GM21576 (cell line): ENCODE measurements at regions not wholly inside any gene's neighbourhood (a gene's known extent, or its start where the extent isn't known, plus 50 kb on each side); places are given as distances from the start of the nearest gene placed in this dataset.
"Not testable (repeated sequence)": the region's sequence is repeated elsewhere in the genome, so short reads cannot be mapped to it uniquely, and the experiment has no call there.

Experiments
- ATAC-seq: cut with Tn5 transposase; IDR thresholded peaks from one replicate; pipeline ENCODE4 v1.9.1; 2021; ENCODE audit warnings: mild to moderate bottlenecking, moderate library complexity; ENCODE audit not compliant: unreplicated experiment

GRCh38 chr13:50225193-50226155 is 210.2 kb downstream of the KCNRG start:
- ATAC-seq: no peak

DNA sequence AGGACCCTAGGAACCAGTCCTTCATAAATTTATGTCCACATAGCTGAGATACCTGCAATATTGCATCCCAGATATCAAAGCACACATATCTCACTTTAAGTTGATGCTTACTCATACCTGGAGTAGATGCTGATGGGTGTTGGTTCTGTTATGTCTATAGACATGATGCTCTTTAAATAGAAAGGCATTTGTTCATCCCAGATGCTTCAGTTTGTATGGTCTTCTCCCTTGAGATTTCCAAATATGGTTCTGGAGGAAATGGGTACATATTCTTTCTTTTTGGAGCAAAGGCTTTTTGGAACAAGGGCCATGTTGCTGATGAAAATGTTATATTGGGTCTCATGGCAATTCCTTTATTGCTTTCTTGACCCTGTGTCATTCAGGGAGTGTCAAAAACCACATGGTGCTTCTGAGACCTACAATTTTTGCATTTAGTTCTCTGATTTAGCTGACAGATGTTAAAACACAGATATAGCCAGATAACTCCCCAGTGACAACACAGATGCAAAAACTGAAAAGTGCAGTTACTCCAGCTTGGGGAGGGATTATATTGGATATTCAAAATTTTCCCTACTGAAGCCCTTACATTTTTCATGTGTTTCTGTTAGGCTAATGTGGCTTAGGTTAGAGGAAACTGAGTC is 211.4 kb downstream of the KCNRG start:
- ATAC-seq: peak; percentile 51

GRCh38 chr13:50227361-50227760 is 212.1 kb downstream of the KCNRG start:
- no peak for ATAC-seq

GRCh38 chr13:50228527-50228926 is 213.3 kb downstream of the KCNRG start:
- no peak for ATAC-seq

- no peak for ATAC-seq
Observed at GRCh38 chr13:50229960-50230661, 214.9 kb downstream of the KCNRG start.

DNA sequence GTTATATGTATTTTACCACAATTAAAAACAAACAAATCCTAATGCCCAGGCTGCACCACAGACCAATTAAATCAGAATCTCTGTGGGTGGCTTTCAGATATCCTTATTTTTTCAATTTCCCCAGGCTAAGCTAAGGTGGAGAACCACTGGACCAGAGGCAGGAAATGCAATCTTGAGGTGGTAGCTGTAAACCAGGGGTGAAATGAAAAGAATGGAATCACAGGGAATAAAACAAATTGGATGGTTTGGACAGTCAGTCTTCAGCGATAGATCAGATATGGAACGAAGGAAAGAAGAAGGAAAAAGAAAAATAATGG is 215.4 kb downstream of the KCNRG start:
- no peak for ATAC-seq

- ATAC-seq: not testable (repeated sequence)
Observed at GRCh38 chr13:50233574-50233973, 218.3 kb downstream of the KCNRG start.

GRCh38 chr13:50235604-50236342 is 220.5 kb downstream of the KCNRG start:
- ATAC-seq: no peak

DNA sequence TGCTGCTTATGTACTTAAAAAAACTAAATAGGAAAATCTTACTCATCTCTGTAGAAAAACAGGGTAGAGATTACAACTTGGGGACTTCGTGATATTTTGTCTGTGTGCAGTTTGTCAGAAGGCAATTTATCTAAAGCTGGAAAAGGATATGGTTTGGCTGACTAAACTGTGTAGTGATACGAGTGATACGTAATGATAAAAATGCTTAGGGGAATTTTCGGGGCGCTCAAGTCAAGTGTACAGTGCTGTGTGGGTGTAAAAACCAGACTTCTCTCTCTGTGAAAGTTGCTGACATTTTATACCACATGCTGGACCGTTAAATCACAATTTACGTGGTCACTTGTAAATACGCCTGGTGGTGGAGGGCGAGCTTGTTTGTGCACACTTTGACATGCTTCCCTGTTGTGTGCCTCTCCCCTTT is 221.7 kb downstream of the KCNRG start:
- ATAC-seq: peak; percentile 96

- ATAC-seq: no peak
Observed at GRCh38 chr13:50238922-50239321, 223.7 kb downstream of the KCNRG start.

DNA sequence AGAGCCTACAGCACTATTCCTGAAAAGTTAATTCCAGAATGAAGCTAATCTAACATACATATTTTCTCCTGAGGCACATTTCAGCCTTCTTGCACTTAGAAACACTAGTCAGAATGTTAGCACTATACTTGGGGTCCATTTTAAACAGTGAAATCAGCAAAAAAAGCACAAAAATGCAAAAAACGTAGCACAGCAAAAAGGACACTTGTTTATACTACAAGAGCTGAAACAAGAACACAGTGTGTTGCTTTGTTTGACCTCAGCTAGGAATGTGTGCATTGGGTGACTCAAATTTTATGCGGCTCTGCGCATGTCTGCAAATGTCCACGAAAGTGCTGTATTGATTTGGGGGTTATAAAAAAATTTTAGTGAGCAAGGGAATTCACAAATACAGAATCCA is 226.2 kb downstream of the KCNRG start:
- ATAC-seq: no peak

DNA sequence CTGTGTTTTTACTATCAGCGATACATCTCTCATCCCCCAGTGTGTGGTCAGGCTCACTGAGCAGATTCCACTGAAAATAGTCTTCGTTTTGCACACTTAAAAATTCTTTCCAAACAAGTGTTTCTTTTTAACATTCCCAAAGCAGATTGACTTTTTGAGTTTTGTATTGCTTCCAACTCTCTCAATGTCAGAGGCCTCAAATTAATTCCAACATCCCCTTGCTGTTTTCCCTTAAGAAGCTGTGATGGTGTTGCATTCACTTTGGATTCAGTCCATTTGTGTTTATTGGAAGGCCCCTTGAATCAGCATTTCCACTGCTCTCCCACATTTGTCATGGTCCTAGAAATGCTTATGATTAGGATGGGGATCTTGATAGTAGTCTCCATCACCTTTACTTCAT is 228.7 kb downstream of the KCNRG start:
- ATAC-seq: no peak

DNA sequence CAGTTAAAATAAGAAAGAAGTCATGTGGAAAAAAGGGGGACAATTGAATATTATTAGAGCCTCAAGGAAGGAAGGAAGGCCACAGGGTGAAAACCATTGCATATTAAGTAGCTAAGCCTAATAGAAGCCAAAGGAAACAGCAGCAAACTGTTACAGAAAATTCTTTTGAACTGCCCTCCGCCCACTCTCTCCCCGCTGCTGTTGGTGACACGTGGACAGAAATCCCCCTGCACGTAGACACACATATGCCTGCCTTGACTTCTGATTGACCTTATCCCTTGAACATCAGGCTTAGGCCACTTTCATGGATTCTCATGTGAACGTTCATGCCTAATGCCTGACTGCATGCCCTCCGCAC is 229.1 kb downstream of the KCNRG start:
- ATAC-seq: no peak

- ATAC-seq: peak; percentile 90
Observed at GRCh38 chr13:50244713-50245574, 229.7 kb downstream of the KCNRG start.

- no peak for ATAC-seq
Observed at GRCh38 chr13:50247223-50247622, 232.0 kb downstream of the KCNRG start.

DNA sequence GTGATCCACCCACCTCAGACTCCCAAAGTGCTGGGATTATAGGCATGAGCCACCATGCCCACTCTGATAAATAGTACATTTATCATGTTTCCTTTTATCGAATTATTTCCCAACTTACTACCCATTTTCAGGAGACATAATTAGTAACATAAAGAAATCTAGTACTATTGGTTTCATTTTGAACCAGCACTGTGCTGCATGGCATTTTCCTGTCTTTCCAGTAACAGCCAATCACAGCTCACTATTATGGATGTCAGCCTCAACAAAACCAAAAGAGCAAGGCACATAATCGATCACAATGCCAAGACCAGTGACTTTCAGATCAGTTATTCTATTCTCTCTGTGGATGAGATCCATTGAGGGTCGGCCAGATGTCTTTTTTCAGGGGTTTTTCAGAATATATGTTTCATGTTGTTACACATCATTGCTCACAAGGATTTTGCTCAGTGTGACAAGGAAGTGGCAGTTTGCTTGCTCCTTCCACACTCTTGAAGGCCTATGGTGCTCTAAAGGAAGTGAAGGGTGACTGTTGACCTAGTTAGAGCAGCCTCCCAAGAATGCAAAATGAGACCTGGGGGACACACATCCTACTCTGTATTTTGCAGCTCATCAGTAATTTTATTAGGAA is 233.4 kb downstream of the KCNRG start:
- ATAC-seq: no peak

DNA sequence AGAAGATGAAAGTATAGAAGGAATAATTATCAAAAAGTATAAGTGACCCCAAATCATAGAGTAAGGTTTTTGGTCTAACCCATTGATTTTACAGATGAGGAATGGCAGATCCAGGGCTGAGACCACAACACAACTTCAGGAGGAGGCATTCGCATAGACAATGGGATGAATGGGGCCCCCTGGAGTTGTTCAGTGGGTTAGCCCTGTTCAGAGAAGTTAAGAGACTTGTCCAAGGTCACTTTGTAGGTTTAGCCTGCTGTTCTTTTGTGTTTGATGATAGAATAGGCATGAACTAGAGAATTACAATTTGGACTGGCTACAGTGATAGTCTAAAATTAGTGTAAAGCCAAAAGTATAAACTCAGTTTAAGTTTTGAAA is 233.9 kb downstream of the KCNRG start:
- no peak for ATAC-seq

DNA sequence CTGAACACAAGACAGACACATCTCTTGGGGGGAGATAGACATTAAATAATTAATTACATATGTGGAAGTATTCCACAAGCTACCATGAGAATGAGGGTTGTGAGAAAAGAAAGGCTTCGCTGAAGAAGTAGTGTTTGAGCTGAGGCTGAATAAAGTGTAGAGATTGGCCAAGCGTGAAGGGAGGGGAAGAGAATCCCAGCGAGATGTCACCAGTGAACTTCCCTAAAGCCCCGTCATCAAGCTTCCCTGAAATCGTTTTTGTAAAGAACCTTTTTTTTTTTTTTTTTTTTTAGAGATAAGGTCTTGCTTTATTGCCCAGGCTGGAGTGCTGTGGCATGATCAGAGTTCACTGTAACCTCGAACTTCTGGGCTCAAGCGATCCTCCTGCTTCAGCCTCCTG is 235.2 kb downstream of the KCNRG start:
- no peak for ATAC-seq

DNA sequence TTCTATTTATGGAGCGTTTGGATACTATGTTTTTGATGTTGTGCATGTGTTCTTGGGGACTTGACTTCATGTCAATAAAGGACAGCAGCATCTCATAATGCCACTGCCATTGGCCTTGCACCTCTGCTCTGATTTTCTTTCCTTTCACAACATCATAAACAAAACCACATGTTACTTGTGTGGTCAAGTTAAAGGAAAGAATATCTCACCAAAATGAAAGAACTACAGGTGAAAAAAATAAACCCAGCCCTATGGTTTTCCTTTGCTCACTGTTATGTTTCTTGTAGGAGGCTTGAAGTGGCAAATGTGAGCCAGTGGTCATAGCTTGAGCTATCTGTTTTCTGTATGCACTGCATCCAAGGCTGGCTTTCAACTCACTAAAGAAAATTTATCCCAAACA is 240.4 kb downstream of the KCNRG start:
- ATAC-seq: no peak
